OCI-LY1 (cell line): ENCODE measurements at regions not wholly inside any gene's neighbourhood (a gene's known extent, or its start where the extent isn't known, plus 50 kb on each side); places are given as distances from the start of the nearest gene placed in this dataset.

Source experiments
- EZH2 ChIP-seq: fragments of 200-600 bp; sonication (generic), shearing (Covaris generic); IDR thresholded peaks from 2 replicates; pipeline ENCODE4 v1.8.0; 2017; ENCODE audit warnings: borderline replicate concordance, mixed run types, mild to moderate bottlenecking, antibody characterized with exemption, low read length, moderate library complexity, mixed read lengths
- TF ChIP-seq, protein P1 (sequence below): fragments of 200-600 bp; sonication (generic), shearing (Covaris generic); IDR thresholded peaks from 2 replicates; pipeline ENCODE4 v1.5.1; 2017; ENCODE audit warnings: mild to moderate bottlenecking, antibody characterized with exemption, low read length, moderate library complexity, mixed read lengths

DNA sequence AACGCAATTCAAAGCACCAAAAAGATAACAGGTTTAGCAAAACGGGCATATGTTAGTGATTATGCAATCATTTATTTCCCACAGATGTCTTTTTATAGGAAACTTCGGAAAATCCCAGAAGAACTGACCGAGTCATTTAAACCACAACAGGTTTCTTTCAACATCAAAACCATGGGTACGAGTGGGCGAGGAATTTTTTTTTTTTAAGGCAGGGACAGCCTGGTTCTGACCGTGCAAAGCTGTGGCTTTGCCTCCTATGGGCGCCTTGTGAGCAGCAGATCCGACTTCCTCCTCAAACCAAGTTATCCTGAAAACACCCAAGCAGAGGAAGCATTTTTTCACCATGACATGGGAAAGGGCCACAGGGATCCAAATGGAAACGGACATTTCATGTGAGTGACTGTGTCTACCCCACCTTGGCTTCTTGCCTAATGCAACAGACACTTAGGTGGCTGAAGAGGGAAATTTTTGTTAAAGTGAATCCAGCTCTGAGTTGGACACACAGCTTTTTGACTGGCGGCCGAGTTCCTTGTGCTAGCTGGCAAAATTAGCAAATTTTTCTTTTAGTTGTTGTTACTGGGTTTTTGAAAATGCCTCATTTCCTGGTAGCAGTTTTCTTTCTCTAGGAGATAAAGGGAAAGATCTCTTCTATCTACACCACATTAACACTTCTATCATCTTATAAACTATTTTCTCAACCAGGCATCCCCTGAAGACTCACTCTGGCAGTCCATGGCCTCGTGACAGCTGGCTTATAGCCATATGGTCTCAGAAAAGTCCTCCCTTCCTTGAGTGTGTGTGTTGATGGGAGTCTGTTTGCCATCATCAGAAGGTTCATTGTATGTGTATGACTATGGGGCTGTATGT, 487.4 kb upstream of the ZEB2 start:
- TF ChIP-seq, protein P1, sequence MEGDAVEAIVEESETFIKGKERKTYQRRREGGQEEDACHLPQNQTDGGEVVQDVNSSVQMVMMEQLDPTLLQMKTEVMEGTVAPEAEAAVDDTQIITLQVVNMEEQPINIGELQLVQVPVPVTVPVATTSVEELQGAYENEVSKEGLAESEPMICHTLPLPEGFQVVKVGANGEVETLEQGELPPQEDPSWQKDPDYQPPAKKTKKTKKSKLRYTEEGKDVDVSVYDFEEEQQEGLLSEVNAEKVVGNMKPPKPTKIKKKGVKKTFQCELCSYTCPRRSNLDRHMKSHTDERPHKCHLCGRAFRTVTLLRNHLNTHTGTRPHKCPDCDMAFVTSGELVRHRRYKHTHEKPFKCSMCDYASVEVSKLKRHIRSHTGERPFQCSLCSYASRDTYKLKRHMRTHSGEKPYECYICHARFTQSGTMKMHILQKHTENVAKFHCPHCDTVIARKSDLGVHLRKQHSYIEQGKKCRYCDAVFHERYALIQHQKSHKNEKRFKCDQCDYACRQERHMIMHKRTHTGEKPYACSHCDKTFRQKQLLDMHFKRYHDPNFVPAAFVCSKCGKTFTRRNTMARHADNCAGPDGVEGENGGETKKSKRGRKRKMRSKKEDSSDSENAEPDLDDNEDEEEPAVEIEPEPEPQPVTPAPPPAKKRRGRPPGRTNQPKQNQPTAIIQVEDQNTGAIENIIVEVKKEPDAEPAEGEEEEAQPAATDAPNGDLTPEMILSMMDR, result no peak
- no peak for TF ChIP-seq EZH2
